A549 (cell line): ENCODE measurements at regions not wholly inside any gene's neighbourhood (a gene's known extent, or its start where the extent isn't known, plus 50 kb on each side); places are given as distances from the start of the nearest gene placed in this dataset.

Experiments used
- EP300 ChIP-seq, 2 experiments: fragments of >200 bp; sonication (Bioruptor Twin); formaldehyde crosslinking; IDR thresholded peaks; 2 replicates in 1 of 2; 3 replicates in 1 of 2; pipeline ENCODE4 v1.6.1; 2016 to 2017
- JUN ChIP-seq, 2 experiments: fragments of >200 bp; sonication (Bioruptor Twin); formaldehyde crosslinking; IDR thresholded peaks; 2 replicates in 1 of 2; 3 replicates in 1 of 2; pipeline ENCODE4 v1.6.1; 2016 to 2017
- NR3C1 ChIP-seq: fragments of >200 bp; sonication (Bioruptor Twin); formaldehyde crosslinking; IDR thresholded peaks from 3 replicates; pipeline ENCODE4 v1.6.1; 2017
- POLR2A ChIP-seq: IDR thresholded peaks from 2 replicates; pipeline ENCODE4 v1.6.1; 2012; ENCODE audit warnings: mild to moderate bottlenecking, low read length
- RNF2 ChIP-seq: fragments of 200-600 bp; sonication (generic); IDR thresholded peaks from 2 replicates; pipeline ENCODE4 v1.6.1; 2016; ENCODE audit warnings: low read depth, mild to moderate bottlenecking, antibody characterized with exemption, moderate library complexity, borderline replicate concordance
- TF ChIP-seq, protein P1 (sequence below): fragments of >200 bp; sonication (Bioruptor Twin); formaldehyde crosslinking; IDR thresholded peaks from 3 replicates; pipeline ENCODE4 v1.5.1; 2016

DNA sequence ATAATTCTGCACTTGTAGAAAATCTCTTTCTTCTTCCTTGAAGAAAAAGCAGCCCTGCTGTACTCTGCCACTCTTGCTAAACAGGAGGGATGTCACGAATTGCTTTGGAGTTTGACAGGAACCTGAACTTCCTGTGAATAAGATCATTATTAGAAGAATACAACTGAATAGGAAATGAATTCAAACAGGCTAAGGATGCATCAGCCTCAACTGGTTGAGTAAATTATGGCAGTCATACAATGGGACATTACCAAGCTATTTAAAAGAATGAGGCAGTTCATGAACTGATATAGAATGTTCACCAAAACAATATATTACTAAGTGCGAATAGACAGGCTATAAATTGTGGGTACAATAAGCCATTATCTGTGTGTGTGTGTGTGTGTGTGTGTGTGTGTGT, 97.1 kb upstream of the DOCK1 start:
- TF ChIP-seq POLR2A (no peak), JUN (IDR thresholded peaks at IDR 0.05) (no peak), EP300 (IDR thresholded peaks at IDR 0.05) (no peak), NR3C1 (no peak), RNF2 (no peak)
- TF ChIP-seq, protein P1, sequence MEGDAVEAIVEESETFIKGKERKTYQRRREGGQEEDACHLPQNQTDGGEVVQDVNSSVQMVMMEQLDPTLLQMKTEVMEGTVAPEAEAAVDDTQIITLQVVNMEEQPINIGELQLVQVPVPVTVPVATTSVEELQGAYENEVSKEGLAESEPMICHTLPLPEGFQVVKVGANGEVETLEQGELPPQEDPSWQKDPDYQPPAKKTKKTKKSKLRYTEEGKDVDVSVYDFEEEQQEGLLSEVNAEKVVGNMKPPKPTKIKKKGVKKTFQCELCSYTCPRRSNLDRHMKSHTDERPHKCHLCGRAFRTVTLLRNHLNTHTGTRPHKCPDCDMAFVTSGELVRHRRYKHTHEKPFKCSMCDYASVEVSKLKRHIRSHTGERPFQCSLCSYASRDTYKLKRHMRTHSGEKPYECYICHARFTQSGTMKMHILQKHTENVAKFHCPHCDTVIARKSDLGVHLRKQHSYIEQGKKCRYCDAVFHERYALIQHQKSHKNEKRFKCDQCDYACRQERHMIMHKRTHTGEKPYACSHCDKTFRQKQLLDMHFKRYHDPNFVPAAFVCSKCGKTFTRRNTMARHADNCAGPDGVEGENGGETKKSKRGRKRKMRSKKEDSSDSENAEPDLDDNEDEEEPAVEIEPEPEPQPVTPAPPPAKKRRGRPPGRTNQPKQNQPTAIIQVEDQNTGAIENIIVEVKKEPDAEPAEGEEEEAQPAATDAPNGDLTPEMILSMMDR: no peak
